ENCODE measurements at regions not wholly inside any gene's neighbourhood (a gene's known extent, or its start where the extent isn't known, plus 50 kb on each side); places are given as distances from the start of the nearest gene placed in this dataset.

DNA sequence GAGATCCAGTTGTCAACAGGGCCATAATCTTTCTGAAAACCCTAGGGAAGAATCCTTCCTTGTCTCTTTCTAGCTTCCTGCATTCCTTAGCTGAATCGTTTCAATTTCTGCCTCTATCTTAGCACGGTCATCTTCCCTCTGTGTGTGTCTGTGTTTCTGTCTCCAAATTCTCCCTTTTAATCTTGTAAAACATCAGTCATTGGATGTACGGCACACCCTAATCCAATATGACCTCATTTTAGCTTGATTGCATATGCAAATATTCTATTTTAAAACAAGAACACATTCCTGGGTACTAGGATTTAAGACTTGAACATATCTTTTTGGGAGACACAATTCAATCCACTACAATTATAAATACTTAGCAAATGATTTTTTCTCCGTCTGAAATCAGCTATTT is 600.3 kb downstream of the GBE1 start:
- TF ChIP-seq POLR2A (IDR thresholded peaks at IDR 0.05) = no peak
- TF ChIP-seq, protein P1, sequence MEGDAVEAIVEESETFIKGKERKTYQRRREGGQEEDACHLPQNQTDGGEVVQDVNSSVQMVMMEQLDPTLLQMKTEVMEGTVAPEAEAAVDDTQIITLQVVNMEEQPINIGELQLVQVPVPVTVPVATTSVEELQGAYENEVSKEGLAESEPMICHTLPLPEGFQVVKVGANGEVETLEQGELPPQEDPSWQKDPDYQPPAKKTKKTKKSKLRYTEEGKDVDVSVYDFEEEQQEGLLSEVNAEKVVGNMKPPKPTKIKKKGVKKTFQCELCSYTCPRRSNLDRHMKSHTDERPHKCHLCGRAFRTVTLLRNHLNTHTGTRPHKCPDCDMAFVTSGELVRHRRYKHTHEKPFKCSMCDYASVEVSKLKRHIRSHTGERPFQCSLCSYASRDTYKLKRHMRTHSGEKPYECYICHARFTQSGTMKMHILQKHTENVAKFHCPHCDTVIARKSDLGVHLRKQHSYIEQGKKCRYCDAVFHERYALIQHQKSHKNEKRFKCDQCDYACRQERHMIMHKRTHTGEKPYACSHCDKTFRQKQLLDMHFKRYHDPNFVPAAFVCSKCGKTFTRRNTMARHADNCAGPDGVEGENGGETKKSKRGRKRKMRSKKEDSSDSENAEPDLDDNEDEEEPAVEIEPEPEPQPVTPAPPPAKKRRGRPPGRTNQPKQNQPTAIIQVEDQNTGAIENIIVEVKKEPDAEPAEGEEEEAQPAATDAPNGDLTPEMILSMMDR (IDR thresholded peaks at IDR 0.05) = no peak

DNA sequence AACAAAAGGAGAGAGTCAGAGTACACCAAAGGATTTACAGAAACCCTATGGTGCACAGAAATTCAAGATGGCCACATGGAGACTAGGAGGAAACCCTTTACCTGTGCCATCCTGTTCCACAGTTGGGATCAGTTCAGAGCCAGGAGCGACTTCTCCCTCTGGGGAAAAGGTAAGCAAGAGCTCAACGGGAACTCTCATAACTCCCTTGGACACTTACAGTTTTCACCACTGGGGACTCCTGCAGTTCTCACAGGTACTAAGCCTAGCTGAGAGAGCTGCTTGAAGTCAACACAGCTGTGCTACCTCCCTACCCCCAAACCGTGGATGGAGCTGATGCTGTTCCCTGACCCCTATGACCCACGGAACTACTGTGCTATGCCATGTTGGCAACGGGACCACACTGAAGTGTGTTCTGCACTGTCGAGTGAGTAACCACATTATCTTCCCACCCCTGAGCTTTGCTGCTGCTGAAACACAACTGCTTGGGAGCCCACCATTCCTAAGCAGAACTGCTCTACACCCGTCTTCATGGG is 606.8 kb downstream of the GBE1 start:
- H3K27me3 ChIP-seq = no peaks in the 10 kb centered on the region
- TF ChIP-seq, protein P1 (IDR thresholded peaks at IDR 0.05) = no peak
- no peak for TF ChIP-seq POLR2A (IDR thresholded peaks at IDR 0.05)

More for the DNA sequence above, 600.3 kb downstream of the GBE1 start:
- H3K9me3 ChIP-seq = no peaks in the 10 kb centered on the region
- H3K4me3 ChIP-seq = no peak overlapping the region
- H3K27ac ChIP-seq = no peak overlapping the region
- no peaks in the 10 kb centered on the region for H3K4me1 ChIP-seq
- no peaks in the 10 kb centered on the region for H3K27me3 ChIP-seq
- no peaks in the 10 kb centered on the region for H3K36me3 ChIP-seq
- DNase-seq = no peak

DNA sequence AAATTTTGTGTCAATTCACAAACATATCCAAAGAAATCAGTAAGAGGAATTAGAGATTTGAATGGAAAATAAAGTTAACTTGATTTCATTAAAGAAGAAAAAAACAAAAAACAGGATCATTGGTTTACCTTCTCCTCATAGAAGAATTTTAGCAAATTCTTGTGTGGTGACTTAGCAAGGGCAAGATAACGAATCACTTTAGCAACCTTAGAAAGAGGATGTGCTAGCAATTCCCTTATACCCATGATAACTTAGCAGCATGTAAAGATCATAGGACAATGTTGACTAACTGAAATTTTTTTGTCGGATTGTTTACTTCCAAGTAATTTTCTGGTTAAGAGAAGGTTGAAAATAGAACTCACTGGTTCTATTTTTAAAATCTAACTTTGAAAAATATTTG is 609.3 kb downstream of the GBE1 start:
- Histone ChIP-seq H3K9me3 (no peaks in the 10 kb centered on the region), H3K36me3 (no peaks in the 10 kb centered on the region), H3K27me3 (no peaks in the 10 kb centered on the region), H3K4me3 (no peak overlapping the region), H3K27ac (no peak overlapping the region), H3K4me1 (no peaks in the 10 kb centered on the region)
- DNase-seq = no peak
- TF ChIP-seq, protein P1 (IDR thresholded peaks at IDR 0.05) = no peak
- TF ChIP-seq POLR2A (IDR thresholded peaks at IDR 0.05) = no peak

More for the DNA sequence above, 606.8 kb downstream of the GBE1 start:
- H3K36me3 ChIP-seq = no peaks in the 10 kb centered on the region
- no peak overlapping the region for H3K4me3 ChIP-seq
- H3K4me1 ChIP-seq = no peaks in the 10 kb centered on the region
- no peak for DNase-seq
- no peak overlapping the region for H3K27ac ChIP-seq
- no peaks in the 10 kb centered on the region for H3K9me3 ChIP-seq

DNA sequence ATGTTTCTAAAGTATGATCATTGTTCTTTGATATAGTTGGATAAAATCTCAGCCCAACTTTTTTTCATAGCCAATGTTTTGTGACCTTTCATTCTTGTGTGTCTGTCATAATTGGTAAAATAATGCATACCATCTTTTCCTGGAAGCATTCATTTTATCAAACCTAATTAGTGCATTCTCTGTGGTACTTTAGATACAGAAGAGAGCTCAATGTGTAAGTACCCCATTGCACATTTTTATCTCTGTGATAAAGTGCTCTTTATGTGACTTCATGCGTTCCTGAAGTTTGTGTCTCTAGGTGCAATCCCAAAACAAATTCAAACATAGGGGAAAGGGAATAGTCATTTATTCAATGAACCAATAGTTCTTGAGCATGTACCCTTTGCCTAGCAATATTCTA is 628.5 kb downstream of the GBE1 start:
- H3K4me1 ChIP-seq = no peaks in the 10 kb centered on the region
- no peak for DNase-seq
- H3K27ac ChIP-seq = no peak overlapping the region
- H3K9me3 ChIP-seq = no peaks in the 10 kb centered on the region
- no peak overlapping the region for H3K4me3 ChIP-seq
- H3K36me3 ChIP-seq = no peaks in the 10 kb centered on the region
- TF ChIP-seq, protein P1 (IDR thresholded peaks at IDR 0.05) = no peak
- no peak for TF ChIP-seq POLR2A (IDR thresholded peaks at IDR 0.05)
- no peaks in the 10 kb centered on the region for H3K27me3 ChIP-seq

DNA sequence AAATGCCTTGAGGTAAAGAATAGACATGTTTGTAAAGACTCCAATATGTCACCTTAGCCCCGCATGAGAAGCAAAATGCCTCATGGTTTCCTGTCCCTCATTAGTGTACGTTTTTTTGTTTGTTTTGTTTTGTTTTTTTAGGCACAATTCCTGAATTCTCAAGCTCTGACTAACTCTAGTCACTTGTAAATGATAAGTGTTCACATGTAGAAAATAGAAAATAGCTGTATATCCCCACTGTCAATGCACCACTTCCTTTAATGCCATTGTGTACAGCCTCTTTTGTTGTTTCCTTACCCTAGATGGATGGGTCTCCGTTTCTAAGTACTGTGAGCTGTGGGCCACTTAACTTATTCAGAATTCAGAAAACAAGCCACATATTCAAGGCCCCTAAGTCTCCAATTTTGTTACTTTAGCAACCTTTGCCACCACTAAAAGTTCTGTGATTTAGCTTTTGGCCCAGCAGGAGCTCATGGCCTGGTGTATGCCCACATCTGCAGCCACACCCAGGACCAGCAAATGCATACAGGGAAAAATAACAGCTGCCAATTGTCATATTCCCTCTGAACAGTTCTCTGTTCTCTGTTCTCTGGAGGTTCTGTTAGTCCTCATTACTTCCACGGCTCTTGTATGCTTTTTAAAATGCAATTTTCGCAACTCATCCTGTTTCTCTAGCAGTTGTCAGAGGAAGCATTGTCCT is 655.5 kb downstream of the GBE1 start:
- Histone ChIP-seq H3K36me3 (no peaks in the 10 kb centered on the region), H3K4me1 (no peaks in the 10 kb centered on the region), H3K4me3 (no peak overlapping the region), H3K9me3 (no peaks in the 10 kb centered on the region), H3K27ac (no peak overlapping the region), H3K27me3 (no peaks in the 10 kb centered on the region)
- DNase-seq = no peak
- no peak for TF ChIP-seq POLR2A (IDR thresholded peaks at IDR 0.05)
- TF ChIP-seq, protein P1 (IDR thresholded peaks at IDR 0.05) = no peak

Measured in Peyer's patch (tissue), 4 donors.